SK-N-MC (cell line): ENCODE measurements at regions not wholly inside any gene's neighbourhood (a gene's known extent, or its start where the extent isn't known, plus 50 kb on each side); places are given as distances from the start of the nearest gene placed in this dataset.
"Not testable (repeated sequence)": the region's sequence is repeated elsewhere in the genome, so short reads cannot be mapped to it uniquely, and the experiment has no call there.

ENCODE experiments used
- EZH2 ChIP-seq: fragments of 200-600 bp; sonication (generic); IDR thresholded peaks from one replicate; pipeline ENCODE4 v1.6.1; 2017; ENCODE audit warnings: antibody characterized with exemption
- POLR2AphosphoS5 ChIP-seq: IDR thresholded peaks from 2 replicates; pipeline ENCODE4 v1.6.1; 2012; ENCODE audit warnings: mild to moderate bottlenecking, low read depth, low read length, borderline replicate concordance

- not testable (repeated sequence) for TF ChIP-seq EZH2, POLR2AphosphoS5
Observed at GRCh38 chr14:42973171-42973570, 1366.5 kb downstream of the LRFN5 start.
